H1 (cell line): ENCODE measurements at regions not wholly inside any gene's neighbourhood (a gene's known extent, or its start where the extent isn't known, plus 50 kb on each side); places are given as distances from the start of the nearest gene placed in this dataset.

Experiments
- CTCF ChIA-PET: fragments of 300-600 bp; sonication (Branson Sonifier 250); formaldehyde crosslinking; loops from one replicate; lab custom pipeline; 2021; ENCODE audit not compliant: partially characterized antibody; lab: Charles Lee
- POLR2A ChIA-PET: fragments of 300-600 bp; sonication (Branson Sonifier 250); formaldehyde crosslinking; loops from one replicate; lab custom pipeline; 2021; ENCODE audit warnings: inconsistent platforms; ENCODE audit not compliant: partially characterized antibody; lab: Charles Lee
- DNase-seq, 2 experiments: peaks; one replicate each; pipeline versions ENCODE4 v3.0.0 to v3.0.0-alpha.2; 2010 to 2022; ENCODE audit warnings: low spot score in 2 of 2, low read depth in 1 of 2, mixed read lengths in 1 of 2
- FAIRE-seq: peaks from 2 replicates; lab custom pipeline; 2011; peaks lifted over from hg19 to GRCh38; lab: Jason Lieb, UNC
- H2AFZ ChIP-seq: 2 replicates; pipeline ENCODE4 v1.8.1; 2012; ENCODE audit warnings: low read length, inconsistent platforms
- H2AK5ac ChIP-seq: 2 replicates; pipeline ENCODE4 v1.6.1; 2013; ENCODE audit warnings: low read depth, low read length
- H2BK120ac ChIP-seq: replicated peaks from 2 replicates; pipeline ENCODE3; 2013; ENCODE audit warnings: low read depth, low read length, inconsistent platforms
- H2BK12ac ChIP-seq: 2 replicates; pipeline ENCODE4 v1.6.1; 2013; ENCODE audit warnings: low read depth, low read length
- H2BK15ac ChIP-seq: 2 replicates; pipeline ENCODE4 v1.6.1; 2013; ENCODE audit warnings: low read length
- H2BK20ac ChIP-seq: 2 replicates; pipeline ENCODE4 v1.6.1; 2013; ENCODE audit warnings: low read length
- H2BK5ac ChIP-seq: 2 replicates; pipeline ENCODE4 v1.6.1; 2013; ENCODE audit warnings: low read depth, low read length
- H3K14ac ChIP-seq: 2 replicates; pipeline ENCODE4 v1.6.1; 2013; ENCODE audit warnings: inconsistent platforms; ENCODE audit not compliant: insufficient read length
- H3K18ac ChIP-seq: 2 replicates; pipeline ENCODE4 v1.6.1; 2013; ENCODE audit warnings: low read length; ENCODE audit errors: extremely low read depth
- H3K23ac ChIP-seq: 2 replicates; pipeline ENCODE4 v1.6.1; 2013; ENCODE audit warnings: inconsistent platforms; ENCODE audit not compliant: insufficient read length
- H3K23me2 ChIP-seq: 2 replicates; pipeline ENCODE4 v1.6.1; 2013; ENCODE audit warnings: low read depth, low read length
- H3K27ac ChIP-seq: 2 replicates; pipeline ENCODE4 v1.6.1; 2011; ENCODE audit warnings: low read depth, low read length, inconsistent platforms
- H3K27me3 ChIP-seq, 4 experiments: replicated peaks in 1 of 4; 1 replicate in 1 of 4; 2 replicates in 3 of 4; pipeline versions ENCODE4 v1.6.1 to v1.8.1; 2011 to 2013; ENCODE audit warnings: low read length in 3 of 4, mild to moderate bottlenecking in 3 of 4, inconsistent platforms in 2 of 4, mixed read lengths in 2 of 4, moderate library complexity in 1 of 4; ENCODE audit not compliant: control insufficient read depth in 3 of 4, insufficient read depth in 3 of 4; ENCODE audit errors: extremely low read depth in 1 of 4
- H3K36me3 ChIP-seq, 4 experiments: 2 replicates each; pipeline versions ENCODE4 v1.6.1 to v1.8.1; 2011 to 2013; ENCODE audit warnings: mild to moderate bottlenecking in 4 of 4, low read length in 3 of 4, moderate library complexity in 2 of 4, control low read depth in 1 of 4, inconsistent platforms in 1 of 4; ENCODE audit not compliant: insufficient read depth in 4 of 4, control insufficient read depth in 2 of 4
- H3K4ac ChIP-seq: replicated peaks from 2 replicates; pipeline ENCODE3; 2013; ENCODE audit warnings: low read length, low read depth, mixed read lengths, inconsistent platforms; ENCODE audit not compliant: insufficient read length
- H3K4me1 ChIP-seq, 4 experiments: replicated peaks in 1 of 4; 1 replicate in 1 of 4; 2 replicates in 3 of 4; pipeline versions ENCODE4 v1.6.1 to v1.8.1; 2011 to 2013; ENCODE audit warnings: low read length in 3 of 4, inconsistent platforms in 2 of 4, mixed read lengths in 1 of 4; ENCODE audit not compliant: insufficient read depth in 4 of 4, control insufficient read depth in 3 of 4
- H3K4me2 ChIP-seq, 2 experiments: 2 replicates each; pipeline versions ENCODE4 v1.6.1 to v1.8.1; 2011 to 2013; ENCODE audit warnings: low read depth in 2 of 2, low read length in 2 of 2, control low read depth in 1 of 2, inconsistent platforms in 1 of 2, mild to moderate bottlenecking in 1 of 2; ENCODE audit not compliant: insufficient read depth in 1 of 2
- H3K4me3 ChIP-seq, 4 experiments: fragments of 200-600, 300-600 bp in 1 of 4; sonication (generic), shearing (Covaris generic), sonication (Bioruptor Twin) in 1 of 4; 2 replicates each; pipeline versions ENCODE4 v1.5.1 to v1.8.1; 2011 to 2016; ENCODE audit warnings: low read length in 4 of 4, low read depth in 3 of 4, control low read depth in 2 of 4, inconsistent platforms in 2 of 4, mild to moderate bottlenecking in 2 of 4, mixed read lengths in 1 of 4, moderate library complexity in 1 of 4; ENCODE audit not compliant: insufficient read depth in 2 of 4; ENCODE audit errors: extremely low read depth in 1 of 4
- H3K56ac ChIP-seq: replicated peaks from 2 replicates; pipeline ENCODE3; 2013; ENCODE audit warnings: low read depth, mild to moderate bottlenecking, mixed read lengths, low read length, inconsistent platforms; ENCODE audit not compliant: insufficient read length
- H3K79me1 ChIP-seq: 2 replicates; pipeline ENCODE4 v1.6.1; 2013; ENCODE audit warnings: low read depth, low read length, control low read depth
- H3K79me2 ChIP-seq, 2 experiments: 2 replicates each; pipeline versions ENCODE4 v1.6.1 to v1.8.1; 2012 to 2013; ENCODE audit warnings: low read length in 2 of 2, mild to moderate bottlenecking in 2 of 2, inconsistent platforms in 1 of 2; ENCODE audit not compliant: insufficient read depth in 2 of 2, control insufficient read depth in 1 of 2
- H3K9ac ChIP-seq, 4 experiments: replicated peaks in 1 of 4; 1 replicate in 1 of 4; 2 replicates in 3 of 4; pipeline versions ENCODE4 v1.6.1 to v1.8.1; 2011 to 2013; ENCODE audit warnings: low read depth in 3 of 4, low read length in 3 of 4, control low read depth in 2 of 4, mild to moderate bottlenecking in 2 of 4, moderate library complexity in 2 of 4, inconsistent platforms in 1 of 4; ENCODE audit errors: extremely low read depth in 1 of 4
- H3K9me3 ChIP-seq, 2 experiments: 2 replicates each; pipeline versions ENCODE4 v1.6.1 to v1.8.1; 2012 to 2013; ENCODE audit warnings: mild to moderate bottlenecking in 2 of 2, moderate library complexity in 2 of 2, control low read depth in 1 of 2, inconsistent platforms in 1 of 2, low read depth in 1 of 2, low read length in 1 of 2, mixed read lengths in 1 of 2; ENCODE audit not compliant: insufficient read depth in 2 of 2
- H4K20me1 ChIP-seq, 2 experiments: replicated peaks in 1 of 2; 2 replicates each; pipeline versions ENCODE3 to v1.8.1; 2011 to 2013; ENCODE audit warnings: inconsistent platforms in 2 of 2, low read length in 2 of 2, mild to moderate bottlenecking in 1 of 2; ENCODE audit not compliant: insufficient read depth in 2 of 2, control insufficient read depth in 1 of 2
- H4K5ac ChIP-seq: 2 replicates; pipeline ENCODE4 v1.6.1; 2013; ENCODE audit warnings: low read length, low read depth, mixed read lengths, inconsistent platforms; ENCODE audit not compliant: insufficient read length
- H4K8ac ChIP-seq: 2 replicates; pipeline ENCODE4 v1.8.0; 2013; ENCODE audit warnings: mild to moderate bottlenecking, moderate library complexity, low read length, inconsistent platforms; ENCODE audit not compliant: insufficient read depth; ENCODE audit errors: extremely low read depth
- H4K91ac ChIP-seq: replicated peaks from 2 replicates; pipeline ENCODE3; 2013; ENCODE audit warnings: low read length, mixed read lengths, inconsistent platforms; ENCODE audit not compliant: insufficient read length
- JUND ChIP-seq: IDR thresholded peaks from 2 replicates; pipeline ENCODE4 v1.6.1; 2011; ENCODE audit warnings: mild to moderate bottlenecking, improper control_type of control experiment, low read length
- WGBS, 2 experiments: shearing (Covaris generic) in 1 of 2; methylation state at CpG; one replicate each; pipeline versions ENCODE4 v1.1.6 to v1.1.7; 2013 to 2015; ENCODE audit warnings: low lambda C conversion rate in 2 of 2, mixed read lengths in 2 of 2, inconsistent platforms in 1 of 2, low coverage in 1 of 2, missing lambda C conversion rate in 1 of 2; ENCODE audit not compliant: insufficient replicate concordance in 2 of 2, insufficient coverage in 1 of 2, insufficient read length in 1 of 2; ENCODE audit errors: extremely low coverage in 1 of 2, missing lambda C conversion rate in 1 of 2; 5-methylcytosine and 5-hydroxymethylcytosine counted together
- TF ChIP-seq, protein P1 (sequence below): IDR thresholded peaks from 2 replicates; pipeline ENCODE4 v1.6.1; 2011; ENCODE audit warnings: low read length, improper control_type of control experiment

DNA sequence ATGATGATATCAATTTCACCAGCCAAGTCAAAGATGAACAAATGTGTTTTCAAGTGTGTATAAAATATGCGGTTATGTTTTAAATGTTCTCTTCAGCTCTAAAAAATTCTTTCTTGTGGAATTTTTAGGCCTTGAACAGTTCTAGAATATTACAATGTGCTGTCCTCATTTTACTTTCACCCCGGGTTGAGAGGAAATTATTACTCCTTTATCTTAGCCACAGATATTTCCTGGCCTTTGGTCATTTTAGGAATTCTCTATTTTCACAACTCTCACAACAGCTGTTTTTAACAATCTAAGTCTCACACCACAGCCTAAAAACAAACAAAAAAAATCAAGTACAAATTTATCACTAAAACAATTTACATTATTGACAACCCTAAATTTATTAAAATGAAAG is 112.2 kb upstream of the HGF start:
- Histone ChIP-seq H3K18ac (no peak overlapping the region), H3K9me3 (no peaks in the 10 kb centered on the region), H3K79me1 (no peaks in the 10 kb centered on the region), H3K23ac (no peak overlapping the region), H3K27me3 (no peaks in the 10 kb centered on the region), H3K4me1 (no peaks in the 10 kb centered on the region), H2BK12ac (no peak overlapping the region), H3K23me2 (no peaks in the 10 kb centered on the region), H2BK15ac (no peak overlapping the region), H4K8ac (no peak overlapping the region), H4K91ac (no peak overlapping the region), H2BK5ac (no peak overlapping the region), H3K4me2 (no peak overlapping the region), H4K20me1 (no peaks in the 10 kb centered on the region), H3K9ac (no peak overlapping the region), H3K14ac (no peak overlapping the region), H2AFZ (no peak overlapping the region), H4K5ac (no peak overlapping the region), H2AK5ac (no peak overlapping the region), H3K56ac (no peak overlapping the region), H3K4ac (no peak overlapping the region), H3K4me3 (no peak overlapping the region), H2BK20ac (no peak overlapping the region), H3K79me2 (no peaks in the 10 kb centered on the region), H2BK120ac (no peak overlapping the region), H3K27ac (no peak overlapping the region), H3K36me3 (no peaks in the 10 kb centered on the region)
- no peak for TF ChIP-seq JUND
- TF ChIP-seq, protein P1, sequence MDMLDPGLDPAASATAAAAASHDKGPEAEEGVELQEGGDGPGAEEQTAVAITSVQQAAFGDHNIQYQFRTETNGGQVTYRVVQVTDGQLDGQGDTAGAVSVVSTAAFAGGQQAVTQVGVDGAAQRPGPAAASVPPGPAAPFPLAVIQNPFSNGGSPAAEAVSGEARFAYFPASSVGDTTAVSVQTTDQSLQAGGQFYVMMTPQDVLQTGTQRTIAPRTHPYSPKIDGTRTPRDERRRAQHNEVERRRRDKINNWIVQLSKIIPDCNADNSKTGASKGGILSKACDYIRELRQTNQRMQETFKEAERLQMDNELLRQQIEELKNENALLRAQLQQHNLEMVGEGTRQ: no peak
- DNase-seq (no peak), FAIRE-seq (no peak)
- 88% methylated on average over 2 of the region's 2 CpGs; no CpG with 5 or more reads in 1 of the 2 experiments for WGBS, 2 experiments
- CTCF ChIA-PET: no interaction called here
- POLR2A ChIA-PET: no interaction called here
